Mammary epithelial cell (primary cell): ENCODE measurements at regions not wholly inside any gene's neighbourhood (a gene's known extent, or its start where the extent isn't known, plus 50 kb on each side); places are given as distances from the start of the nearest gene placed in this dataset.

Experiments used
- EZH2 ChIP-seq: IDR thresholded peaks from 2 replicates; pipeline ENCODE4 v1.6.1; 2012; ENCODE audit warnings: low read length, inconsistent platforms, borderline replicate concordance
- TF ChIP-seq, protein P1 (sequence below), 2 donors: IDR thresholded peaks in 1 of 2; conservative IDR thresholded peaks in 1 of 2; 2 replicates each; pipeline ENCODE4 v1.5.1; 2011 to 2012; ENCODE audit warnings: inconsistent platforms in 2 of 2, low read length in 2 of 2, mild to moderate bottlenecking in 2 of 2, control low read depth in 1 of 2, low read depth in 1 of 2; ENCODE audit not compliant: insufficient read depth in 1 of 2; ENCODE audit errors: extremely low read depth in 1 of 2

DNA sequence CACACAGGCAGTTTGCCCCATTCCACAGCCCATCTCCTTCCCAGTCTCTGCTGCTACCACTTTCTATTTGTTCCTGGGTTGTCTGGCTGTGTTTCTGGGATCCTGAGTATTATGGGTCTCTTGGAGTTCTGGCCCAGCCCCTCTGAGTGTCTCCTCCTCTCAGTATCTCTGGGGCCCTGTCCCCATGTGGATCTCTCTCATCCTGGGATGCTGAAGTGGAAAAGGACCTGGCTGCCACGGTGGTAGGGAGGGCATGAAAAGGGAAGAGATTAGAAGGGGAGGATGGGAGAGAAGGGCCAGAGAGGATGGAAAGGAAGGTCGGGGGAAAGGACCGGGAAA, 54.5 kb upstream of the LBX1 start:
- TF ChIP-seq, protein P1, sequence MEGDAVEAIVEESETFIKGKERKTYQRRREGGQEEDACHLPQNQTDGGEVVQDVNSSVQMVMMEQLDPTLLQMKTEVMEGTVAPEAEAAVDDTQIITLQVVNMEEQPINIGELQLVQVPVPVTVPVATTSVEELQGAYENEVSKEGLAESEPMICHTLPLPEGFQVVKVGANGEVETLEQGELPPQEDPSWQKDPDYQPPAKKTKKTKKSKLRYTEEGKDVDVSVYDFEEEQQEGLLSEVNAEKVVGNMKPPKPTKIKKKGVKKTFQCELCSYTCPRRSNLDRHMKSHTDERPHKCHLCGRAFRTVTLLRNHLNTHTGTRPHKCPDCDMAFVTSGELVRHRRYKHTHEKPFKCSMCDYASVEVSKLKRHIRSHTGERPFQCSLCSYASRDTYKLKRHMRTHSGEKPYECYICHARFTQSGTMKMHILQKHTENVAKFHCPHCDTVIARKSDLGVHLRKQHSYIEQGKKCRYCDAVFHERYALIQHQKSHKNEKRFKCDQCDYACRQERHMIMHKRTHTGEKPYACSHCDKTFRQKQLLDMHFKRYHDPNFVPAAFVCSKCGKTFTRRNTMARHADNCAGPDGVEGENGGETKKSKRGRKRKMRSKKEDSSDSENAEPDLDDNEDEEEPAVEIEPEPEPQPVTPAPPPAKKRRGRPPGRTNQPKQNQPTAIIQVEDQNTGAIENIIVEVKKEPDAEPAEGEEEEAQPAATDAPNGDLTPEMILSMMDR (conservative IDR thresholded peaks at IDR 0.05 in 1 of 2, IDR thresholded peaks at IDR 0.05 in 1 of 2; ENCODE audit: extremely low read depth in 1 of 2, insufficient read depth in 1 of 2, low read depth in 1 of 2, low read length in 2 of 2), result no peak
- peak; percentile 53 for TF ChIP-seq EZH2
